ENCODE measurements at regions not wholly inside any gene's neighbourhood (a gene's known extent, or its start where the extent isn't known, plus 50 kb on each side); places are given as distances from the start of the nearest gene placed in this dataset.

- no peak for TF ChIP-seq ZNF263 (CRISPR knock-in tag; IDR thresholded peaks at IDR 0.05; ENCODE audit: low read depth)
- TF ChIP-seq CREB1 (CRISPR knock-in tag; IDR thresholded peaks at IDR 0.05) = no peak
- TF ChIP-seq PREB (CRISPR knock-in tag; IDR thresholded peaks at IDR 0.05; ENCODE audit: borderline replicate concordance) = no peak
- no peak for TF ChIP-seq ZSCAN18 (CRISPR knock-in tag; IDR thresholded peaks at IDR 0.05)
- no peak for TF ChIP-seq CTCF (IDR thresholded peaks at IDR 0.05)
- no peak for TF ChIP-seq RELA (CRISPR knock-in tag; IDR thresholded peaks at IDR 0.05; ENCODE audit: borderline replicate concordance)
Observed at GRCh38 chrX:25198253-25198652, 182.5 kb upstream of the ARX start.

Data from WTC11 (cell line).